ENCODE measurements at regions not wholly inside any gene's neighbourhood (a gene's known extent, or its start where the extent isn't known, plus 50 kb on each side); places are given as distances from the start of the nearest gene placed in this dataset.
A peak's percentile ranks its signal among the peaks of the same experiment; 100 is the strongest.
"Not testable (repeated sequence)": the region's sequence is repeated elsewhere in the genome, so short reads cannot be mapped to it uniquely, and the experiment has no call there.

GRCh38 chr22:44642096-44642644, 59.8 kb upstream of the PRR5 start:
- no peak for TF ChIP-seq CTCF (IDR thresholded peaks at IDR 0.05)
- no peak for TF ChIP-seq EP300 (IDR thresholded peaks at IDR 0.05; ENCODE audit: low read depth)
- TF ChIP-seq POLR2AphosphoS5 (IDR thresholded peaks at IDR 0.05), result no peak
- TF ChIP-seq POLR2A (IDR thresholded peaks at IDR 0.05), result no peak
- DNase-seq, result no peak
- Histone ChIP-seq H3K4me1 (peaks cover 0 to 7% (median 0%) of the 10 kb centered on the region in 4 donors), H3K9me3 (no peaks in the 10 kb centered on the region), H3K4me3 (no peak overlapping the region), H3K36me3 (no peaks in the 10 kb centered on the region), H3K27ac (no peak overlapping the region), H3K27me3 (no peaks in the 10 kb centered on the region)
- WGBS, 2 donors (ENCODE audit: low coverage in 1 of 2), result 63 to 100% methylated on average over 3 to 10 of the region's 10 CpGs
- intact Hi-C loops (cut with DNase I; ENCODE audit: low total_unique reads) (no loop called here), in situ Hi-C loops (cut with MboI; ENCODE audit: low pct_ligation_motif_present in 1 of 4, low pct_unique_long_range_greater_than_20kb in 1 of 4, low sequenced_read_pairs in 3 of 4) (no loop called here)

DNA sequence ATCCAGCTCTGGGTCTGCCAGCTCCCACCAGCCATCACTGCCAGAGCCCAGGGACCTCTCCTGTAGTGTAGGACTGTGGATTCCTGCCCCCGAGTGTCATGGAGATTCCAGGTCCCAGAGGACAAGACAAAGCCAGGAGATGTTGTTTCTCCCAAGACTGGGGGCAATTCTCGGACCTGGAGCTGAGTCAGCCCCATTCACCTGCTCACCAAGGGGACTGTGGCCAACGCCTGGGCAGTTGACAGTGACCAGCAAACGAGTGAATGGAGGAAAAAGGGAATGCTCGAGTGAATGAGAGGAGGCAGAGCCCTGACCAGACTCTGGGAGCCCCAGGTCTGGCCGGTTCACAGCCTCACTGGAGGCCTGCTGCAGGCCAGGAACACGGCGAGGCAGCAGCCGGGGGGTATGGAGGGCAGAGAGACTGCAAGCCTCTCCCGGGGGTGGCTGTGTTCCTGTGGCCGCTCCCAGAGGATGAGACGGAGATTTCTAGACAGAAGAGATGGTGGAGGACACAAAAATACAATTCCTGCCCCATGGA, 61.3 kb upstream of the PRR5 start:
- intact Hi-C loops (cut with DNase I; ENCODE audit: low total_unique reads), result no loop called here
- no peaks in the 10 kb centered on the region for H3K9me3 ChIP-seq
- peaks cover 0 to 7% (median 0%) of the 10 kb centered on the region in 4 donors for H3K4me1 ChIP-seq
- no peaks in the 10 kb centered on the region for H3K36me3 ChIP-seq
- no peak overlapping the region for H3K4me3 ChIP-seq
- 65 to 100% methylated on average over 1 to 12 of the region's 12 CpGs for WGBS, 2 donors (ENCODE audit: low coverage in 1 of 2)
- TF ChIP-seq CTCF (IDR thresholded peaks at IDR 0.05), result no peak
- no peak for TF ChIP-seq POLR2AphosphoS5 (IDR thresholded peaks at IDR 0.05)
- TF ChIP-seq POLR2A (IDR thresholded peaks at IDR 0.05), result no peak
- TF ChIP-seq EP300 (IDR thresholded peaks at IDR 0.05; ENCODE audit: low read depth), result no peak
- H3K27me3 ChIP-seq, result no peaks in the 10 kb centered on the region
- no peak for DNase-seq
- H3K27ac ChIP-seq, result no peak overlapping the region
- in situ Hi-C loops (cut with MboI; ENCODE audit: low pct_ligation_motif_present in 1 of 4, low pct_unique_long_range_greater_than_20kb in 1 of 4, low sequenced_read_pairs in 3 of 4), result no loop called here

GRCh38 chr22:44639891-44640617, 62.0 kb upstream of the PRR5 start:
- in situ Hi-C loops (cut with MboI; ENCODE audit: low pct_ligation_motif_present in 1 of 4, low pct_unique_long_range_greater_than_20kb in 1 of 4, low sequenced_read_pairs in 3 of 4), result loop anchor here in 1 of 4 donors (10.0 kb wide), 1 partner anchor 645 kb away; no protein-coding TSS in a partner anchor
- TF ChIP-seq POLR2A (IDR thresholded peaks at IDR 0.05) (no peak), CTCF (IDR thresholded peaks at IDR 0.05) (no peak), POLR2AphosphoS5 (IDR thresholded peaks at IDR 0.05) (no peak), EP300 (IDR thresholded peaks at IDR 0.05; ENCODE audit: low read depth) (no peak)
- no peak overlapping the region for H3K27ac ChIP-seq
- DNase-seq, result no peak
- intact Hi-C loops (cut with DNase I; ENCODE audit: low total_unique reads), result no loop called here
- no peaks in the 10 kb centered on the region for H3K9me3 ChIP-seq
- H3K4me1 ChIP-seq, result peaks cover 0 to 7% (median 0%) of the 10 kb centered on the region in 4 donors
- no peak overlapping the region for H3K4me3 ChIP-seq
- 49% methylated on average over 12 of the region's 12 CpGs; no CpG with 5 or more reads in 1 of the 2 donors for WGBS, 2 donors (ENCODE audit: low coverage in 1 of 2)
- H3K36me3 ChIP-seq, result no peaks in the 10 kb centered on the region
- H3K27me3 ChIP-seq, result no peaks in the 10 kb centered on the region

DNA sequence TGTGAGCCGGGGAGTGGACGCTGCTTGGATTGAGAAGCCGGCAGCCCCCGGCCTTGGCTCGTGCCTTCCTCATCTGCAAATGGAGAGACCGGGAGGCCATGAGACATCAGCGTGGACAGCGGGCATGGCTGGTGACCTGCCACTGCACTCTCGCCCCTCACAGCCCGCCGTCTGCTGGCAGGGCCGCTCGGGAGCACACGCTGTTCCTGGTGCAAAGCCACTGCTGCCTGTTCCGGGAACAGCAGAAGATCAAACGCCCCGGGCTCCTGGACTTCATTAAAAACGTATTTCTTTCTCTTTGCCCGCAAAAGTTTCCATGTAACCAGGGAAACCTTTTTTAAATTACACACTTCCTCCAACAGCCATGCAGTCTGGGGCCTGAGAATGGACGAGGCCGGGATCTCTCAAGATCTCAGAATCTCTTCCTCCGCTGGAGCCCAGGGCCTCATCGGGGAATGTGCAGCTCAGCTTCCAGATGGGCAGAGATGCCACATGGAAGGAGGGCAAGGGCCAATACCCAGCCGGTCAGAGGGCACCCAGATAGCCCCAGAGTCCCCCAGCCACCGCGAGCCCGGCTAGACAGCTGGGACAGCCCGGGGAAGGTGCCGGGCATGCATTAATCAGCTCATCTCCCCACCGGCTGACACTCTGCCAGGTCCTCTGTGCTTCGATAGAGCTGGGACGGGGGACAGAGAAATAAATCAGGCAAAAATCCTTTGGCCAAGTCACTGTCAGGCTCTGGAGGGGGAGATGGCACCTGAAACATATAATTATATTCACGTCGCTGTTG, 62.8 kb upstream of the PRR5 start:
- WGBS, 2 donors (ENCODE audit: low coverage in 1 of 2), result 81% methylated on average over 9 to 34 of the region's 34 CpGs
- no peak for DNase-seq
- Histone ChIP-seq H3K4me3 (no peak overlapping the region), H3K27ac (peak overlapping the region in 2 of 4 donors; percentile 8 to 28), H3K27me3 (no peaks in the 10 kb centered on the region), H3K4me1 (peaks cover 0 to 7% (median 0%) of the 10 kb centered on the region in 4 donors), H3K9me3 (no peaks in the 10 kb centered on the region), H3K36me3 (no peaks in the 10 kb centered on the region)
- in situ Hi-C loops (cut with MboI; ENCODE audit: low pct_ligation_motif_present in 1 of 4, low pct_unique_long_range_greater_than_20kb in 1 of 4, low sequenced_read_pairs in 3 of 4), result loop anchor here in 1 of 4 donors (10.0 kb wide), 1 partner anchor 644 kb away; no protein-coding TSS in a partner anchor
- intact Hi-C loops (cut with DNase I; ENCODE audit: low total_unique reads), result no loop called here
- TF ChIP-seq POLR2AphosphoS5 (IDR thresholded peaks at IDR 0.05), result no peak
- peak; percentile 19 for TF ChIP-seq EP300 (IDR thresholded peaks at IDR 0.05; ENCODE audit: low read depth)

- H3K4me3 ChIP-seq; H3K27ac ChIP-seq; DNase-seq; H3K9me3 ChIP-seq; H3K27me3 ChIP-seq; H3K36me3 ChIP-seq; intact Hi-C loops (cut with DNase I; ENCODE audit: low total_unique reads); H3K4me1 ChIP-seq: not testable (repeated sequence)
- WGBS, 2 donors (ENCODE audit: low coverage in 1 of 2), result 98 to 100% methylated on average over 3 of the region's 3 CpGs
- in situ Hi-C loops (cut with MboI; ENCODE audit: low pct_ligation_motif_present in 1 of 4, low pct_unique_long_range_greater_than_20kb in 1 of 4, low sequenced_read_pairs in 3 of 4), result loop anchor here in 1 of 4 donors (10.0 kb wide), 1 partner anchor 642 kb away; no protein-coding TSS in a partner anchor
These were observed 65.3 kb upstream of the PRR5 start for GRCh38 chr22:44636502-44637206.

- DNase-seq; H3K36me3 ChIP-seq; H3K27ac ChIP-seq; H3K27me3 ChIP-seq; H3K4me3 ChIP-seq; H3K9me3 ChIP-seq; intact Hi-C loops (cut with DNase I; ENCODE audit: low total_unique reads); H3K4me1 ChIP-seq: not testable (repeated sequence)
- in situ Hi-C loops (cut with MboI; ENCODE audit: low pct_ligation_motif_present in 1 of 4, low pct_unique_long_range_greater_than_20kb in 1 of 4, low sequenced_read_pairs in 3 of 4), result loop anchor here in 1 of 4 donors (10.0 kb wide), 1 partner anchor 641 kb away; no protein-coding TSS in a partner anchor
- WGBS, 2 donors (ENCODE audit: low coverage in 1 of 2), result 82% methylated on average over 9 of the region's 9 CpGs; no CpG with 5 or more reads in 1 of the 2 donors
These were observed 66.4 kb upstream of the PRR5 start for GRCh38 chr22:44635567-44635966.

Measured in transverse colon (tissue), 4 donors.